Choroid plexus epithelial cell (primary cell): ENCODE measurements at regions not wholly inside any gene's neighbourhood (a gene's known extent, or its start where the extent isn't known, plus 50 kb on each side); places are given as distances from the start of the nearest gene placed in this dataset.

ENCODE experiments used
- DNase-seq: peaks from one replicate; pipeline ENCODE4 v3.0.0-alpha.2; 2010; ENCODE audit warnings: low read depth
- H3K4me3 ChIP-seq: 2 replicates; pipeline ENCODE4 v1.5.1; 2011; ENCODE audit warnings: low read depth, mild to moderate bottlenecking, control low read depth, low read length, moderate library complexity
- TF ChIP-seq, protein P1 (sequence below): conservative IDR thresholded peaks from 2 replicates; pipeline ENCODE4 v1.5.1; 2011; ENCODE audit warnings: low read depth, mild to moderate bottlenecking, control low read depth, inconsistent platforms, low read length, moderate library complexity

DNA sequence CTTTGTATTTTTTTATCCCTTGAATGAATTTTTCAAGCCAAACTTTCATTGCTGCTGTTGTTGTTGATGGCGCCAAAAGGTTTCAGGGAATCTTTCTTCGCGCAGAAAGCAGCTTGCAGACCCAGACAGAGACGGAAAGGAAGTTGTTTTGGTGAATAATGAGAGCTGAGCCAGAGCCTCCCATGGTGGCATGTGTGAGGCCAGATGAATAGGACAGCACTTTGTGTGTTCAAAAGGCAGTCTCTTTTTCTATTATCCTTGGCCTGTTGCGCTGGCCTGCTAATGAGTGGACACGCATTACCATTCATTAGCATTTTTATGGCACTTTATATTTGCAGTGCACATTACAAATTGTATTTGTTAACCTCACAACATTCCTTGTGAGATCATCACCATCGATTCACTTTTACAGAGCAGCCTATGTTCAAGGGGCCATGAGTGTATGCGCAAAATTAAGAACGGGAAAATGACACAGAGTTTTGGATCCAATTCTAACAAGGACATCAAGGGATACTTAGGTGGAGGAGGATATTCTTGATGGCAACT is 754.7 kb downstream of the BCL11A start:
- H3K4me3 ChIP-seq: no peak overlapping the region
- TF ChIP-seq, protein P1, sequence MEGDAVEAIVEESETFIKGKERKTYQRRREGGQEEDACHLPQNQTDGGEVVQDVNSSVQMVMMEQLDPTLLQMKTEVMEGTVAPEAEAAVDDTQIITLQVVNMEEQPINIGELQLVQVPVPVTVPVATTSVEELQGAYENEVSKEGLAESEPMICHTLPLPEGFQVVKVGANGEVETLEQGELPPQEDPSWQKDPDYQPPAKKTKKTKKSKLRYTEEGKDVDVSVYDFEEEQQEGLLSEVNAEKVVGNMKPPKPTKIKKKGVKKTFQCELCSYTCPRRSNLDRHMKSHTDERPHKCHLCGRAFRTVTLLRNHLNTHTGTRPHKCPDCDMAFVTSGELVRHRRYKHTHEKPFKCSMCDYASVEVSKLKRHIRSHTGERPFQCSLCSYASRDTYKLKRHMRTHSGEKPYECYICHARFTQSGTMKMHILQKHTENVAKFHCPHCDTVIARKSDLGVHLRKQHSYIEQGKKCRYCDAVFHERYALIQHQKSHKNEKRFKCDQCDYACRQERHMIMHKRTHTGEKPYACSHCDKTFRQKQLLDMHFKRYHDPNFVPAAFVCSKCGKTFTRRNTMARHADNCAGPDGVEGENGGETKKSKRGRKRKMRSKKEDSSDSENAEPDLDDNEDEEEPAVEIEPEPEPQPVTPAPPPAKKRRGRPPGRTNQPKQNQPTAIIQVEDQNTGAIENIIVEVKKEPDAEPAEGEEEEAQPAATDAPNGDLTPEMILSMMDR: no peak
- no peak for DNase-seq

DNA sequence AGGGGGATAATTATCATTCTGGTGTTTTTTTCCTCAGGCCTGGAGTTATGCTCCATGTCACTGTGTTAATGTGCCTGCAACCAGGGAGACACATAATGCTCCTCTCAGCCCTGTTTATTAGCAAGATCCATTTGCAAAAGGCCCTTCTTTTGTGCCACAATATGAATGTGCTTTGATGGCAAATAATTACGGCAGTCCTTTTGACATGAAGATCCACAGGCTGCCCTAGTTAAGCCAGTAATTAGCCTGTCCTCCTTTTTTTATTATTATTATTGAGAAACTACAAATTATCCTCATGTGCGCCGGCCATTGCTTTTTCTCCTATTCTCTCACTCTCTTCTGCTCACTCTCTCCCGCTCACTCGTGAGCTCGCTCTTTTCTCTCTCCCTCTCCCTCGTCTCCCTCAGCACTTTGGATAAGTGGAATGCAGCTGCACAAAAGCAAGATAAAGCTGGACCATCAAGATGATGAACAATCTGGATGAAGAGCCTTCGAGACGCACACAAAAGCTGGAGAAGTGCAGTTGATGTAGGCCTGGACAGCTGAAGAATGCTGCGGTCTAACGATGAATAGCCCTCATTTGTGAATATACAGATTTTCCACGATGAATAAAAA is 762.3 kb downstream of the BCL11A start:
- H3K4me3 ChIP-seq: no peak overlapping the region
- TF ChIP-seq, protein P1: no peak
- no peak for DNase-seq

DNA sequence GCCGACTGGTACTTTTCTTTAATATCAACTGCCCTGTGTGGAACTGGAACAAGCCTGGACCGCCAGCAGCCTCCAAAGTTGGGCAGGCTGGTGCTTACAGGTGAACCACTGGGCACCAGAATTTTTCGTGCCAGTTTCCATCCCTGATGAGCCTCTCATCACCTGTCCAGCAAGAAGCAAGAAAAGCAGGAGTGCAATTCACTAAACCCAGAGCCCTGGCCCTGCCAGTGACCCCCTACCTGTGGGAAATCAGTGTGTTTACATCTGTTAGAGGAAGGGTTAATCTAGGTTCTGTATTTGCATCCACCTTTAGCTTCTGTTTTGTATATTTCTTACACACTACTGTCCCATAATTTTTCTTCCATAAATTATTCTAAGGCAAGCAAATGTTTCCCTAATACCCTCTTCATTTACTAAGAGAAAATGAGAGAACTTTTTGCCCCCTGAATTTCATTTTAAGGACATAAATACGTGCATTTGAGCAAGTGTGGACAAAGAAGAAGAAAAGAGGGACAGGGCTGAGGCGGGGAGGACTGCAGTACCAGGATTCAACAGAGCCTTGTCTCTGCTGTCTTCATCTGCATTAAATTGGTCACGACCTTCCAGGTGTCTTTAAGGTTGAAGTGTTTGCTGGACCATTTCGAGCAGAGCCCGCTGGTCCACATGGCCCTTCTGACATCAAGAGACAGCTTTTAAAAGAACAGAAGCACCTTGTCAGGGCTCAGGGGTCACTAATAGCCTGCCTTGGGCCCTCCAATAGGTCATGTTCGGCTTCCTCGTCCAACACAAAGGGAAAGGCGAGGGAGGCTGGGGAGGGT is 763.1 kb downstream of the BCL11A start:
- no peak overlapping the region for H3K4me3 ChIP-seq
- TF ChIP-seq, protein P1: no peak
- no peak for DNase-seq

DNA sequence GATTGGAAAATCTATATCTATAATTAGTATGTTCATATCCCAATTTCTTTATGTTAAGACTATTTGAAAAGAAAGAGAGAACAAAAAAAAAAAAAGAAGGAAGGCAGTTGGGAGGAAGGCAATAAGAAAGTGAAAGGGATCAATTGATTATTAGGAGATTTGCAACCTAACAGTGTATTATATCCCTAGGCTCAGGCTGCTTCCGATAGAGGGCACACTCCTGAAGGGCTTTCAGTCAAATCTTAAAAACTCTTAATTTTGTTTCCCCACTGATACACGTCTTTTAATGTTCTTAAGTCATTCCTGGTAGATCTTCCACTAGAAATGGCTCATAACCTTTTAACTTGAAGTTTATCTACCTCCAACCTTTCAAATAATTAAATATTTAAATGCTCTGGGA is 763.9 kb downstream of the BCL11A start:
- DNase-seq: no peak
- TF ChIP-seq, protein P1: no peak
- H3K4me3 ChIP-seq: no peak overlapping the region

DNA sequence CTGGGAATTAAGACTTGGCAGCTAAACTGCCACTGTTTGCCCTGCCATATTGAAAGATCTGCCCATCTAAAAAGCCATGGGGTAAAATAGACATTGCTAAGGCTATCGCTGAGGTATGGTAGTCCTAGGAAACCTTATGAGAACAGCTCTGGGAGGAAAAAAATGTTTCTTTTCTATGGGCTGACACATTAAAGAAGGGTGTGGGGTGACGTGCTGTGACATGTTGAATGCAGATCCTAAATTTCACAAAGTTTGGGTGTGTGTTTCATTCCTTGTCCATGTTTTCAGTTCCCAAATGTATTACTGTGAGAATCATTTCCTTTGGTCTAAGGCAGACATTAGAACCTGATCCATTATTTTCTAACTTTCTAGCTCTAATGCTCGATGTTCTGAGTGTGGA is 766.4 kb downstream of the BCL11A start:
- TF ChIP-seq, protein P1: no peak

DNA sequence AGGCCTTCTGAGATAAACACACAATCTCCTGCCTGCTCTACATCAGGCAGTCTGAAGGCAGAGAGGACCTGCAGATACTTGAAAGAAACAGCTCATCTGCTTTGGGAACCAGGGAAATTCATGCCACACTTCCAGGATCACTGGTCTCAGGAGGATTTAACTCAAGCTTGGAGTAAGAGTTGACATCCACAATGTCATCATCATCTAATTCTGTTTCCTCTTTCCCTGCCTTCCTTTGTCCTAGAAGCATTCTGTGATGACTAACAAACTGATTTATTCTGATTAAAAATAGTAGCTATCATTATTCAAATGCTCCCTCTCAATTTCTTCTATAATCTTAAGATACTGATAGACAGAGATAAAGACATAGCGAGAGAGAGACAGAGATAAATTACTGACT is 766.8 kb downstream of the BCL11A start:
- H3K4me3 ChIP-seq: no peak overlapping the region
- no peak for DNase-seq
- TF ChIP-seq, protein P1: no peak

More for the DNA sequence above, 766.4 kb downstream of the BCL11A start:
- no peak overlapping the region for H3K4me3 ChIP-seq
- no peak for DNase-seq
